ENCODE measurements at regions not wholly inside any gene's neighbourhood (a gene's known extent, or its start where the extent isn't known, plus 50 kb on each side); places are given as distances from the start of the nearest gene placed in this dataset.
"Not testable (repeated sequence)": the region's sequence is repeated elsewhere in the genome, so short reads cannot be mapped to it uniquely, and the experiment has no call there.

GRCh38 chr16:87048038-87048729 is 269.0 kb downstream of the C16orf95 start:
- no peak for DNase-seq (ENCODE audit: low read depth in 3 of 3)

GRCh38 chr16:87048730-87049115 is 268.5 kb downstream of the C16orf95 start:
- no peak for DNase-seq (ENCODE audit: low read depth in 3 of 3)

GRCh38 chr16:87049216-87049615 is 268.0 kb downstream of the C16orf95 start:
- not testable (repeated sequence) for DNase-seq (ENCODE audit: low read depth in 3 of 3)

- no peak for DNase-seq (ENCODE audit: low read depth in 3 of 3)
These were observed 267.1 kb downstream of the C16orf95 start for GRCh38 chr16:87050142-87050541.

- no peak for DNase-seq (ENCODE audit: low read depth in 3 of 3)
These were observed 265.5 kb downstream of the C16orf95 start for GRCh38 chr16:87051526-87052320.

GRCh38 chr16:87052506-87052905 is 264.7 kb downstream of the C16orf95 start:
- DNase-seq (ENCODE audit: low read depth in 3 of 3) = no peak

- DNase-seq (ENCODE audit: low read depth in 3 of 3) = no peak
These were observed 263.9 kb downstream of the C16orf95 start for GRCh38 chr16:87053016-87053982.

- DNase-seq (ENCODE audit: low read depth in 3 of 3) = no peak
These were observed 263.0 kb downstream of the C16orf95 start for GRCh38 chr16:87054154-87054553.

- no peak for DNase-seq (ENCODE audit: low read depth in 3 of 3)
These were observed 262.3 kb downstream of the C16orf95 start for GRCh38 chr16:87054856-87055255.

GRCh38 chr16:87056083-87056482 is 261.1 kb downstream of the C16orf95 start:
- no peak for DNase-seq (ENCODE audit: low read depth in 3 of 3)

- no peak for DNase-seq (ENCODE audit: low read depth in 3 of 3)
These were observed 260.6 kb downstream of the C16orf95 start for GRCh38 chr16:87056551-87056950.

- DNase-seq (ENCODE audit: low read depth in 3 of 3) = no peak
These were observed 259.8 kb downstream of the C16orf95 start for GRCh38 chr16:87057211-87057881.

- no peak for DNase-seq (ENCODE audit: low read depth in 3 of 3)
These were observed 259.1 kb downstream of the C16orf95 start for GRCh38 chr16:87057951-87058560.

- no peak for DNase-seq (ENCODE audit: low read depth in 3 of 3)
These were observed 258.4 kb downstream of the C16orf95 start for GRCh38 chr16:87058728-87059250.

GRCh38 chr16:87060034-87060986 is 256.9 kb downstream of the C16orf95 start:
- no peak for DNase-seq (ENCODE audit: low read depth in 3 of 3)

GRCh38 chr16:87061243-87061920 is 255.8 kb downstream of the C16orf95 start:
- DNase-seq (ENCODE audit: low read depth in 3 of 3) = no peak

GRCh38 chr16:87062569-87063442 is 254.4 kb downstream of the C16orf95 start:
- peak; percentile 23 to 55 (median 54) for DNase-seq (ENCODE audit: low read depth in 3 of 3)

GRCh38 chr16:87063543-87063942 is 253.6 kb downstream of the C16orf95 start:
- DNase-seq (ENCODE audit: low read depth in 3 of 3) = no peak
